ENCODE measurements at regions not wholly inside any gene's neighbourhood (a gene's known extent, or its start where the extent isn't known, plus 50 kb on each side); places are given as distances from the start of the nearest gene placed in this dataset.
A peak's percentile ranks its signal among the peaks of the same experiment; 100 is the strongest.
"Not testable (repeated sequence)": the region's sequence is repeated elsewhere in the genome, so short reads cannot be mapped to it uniquely, and the experiment has no call there.

- Histone ChIP-seq H3K9me3 (ENCODE audit: control insufficient read depth in 1 of 2, low read length in 2 of 2) (no peaks in the 10 kb centered on the region), H3K4me3 (ENCODE audit: low read depth in 1 of 2, low read length in 2 of 2) (no peak overlapping the region), H3K9ac (ENCODE audit: low read depth in 1 of 2, low read length in 2 of 2) (no peak overlapping the region), H3K4me1 (ENCODE audit: control insufficient read depth in 1 of 2, insufficient read depth in 2 of 2, low read length in 2 of 2) (no peaks in the 10 kb centered on the region), H3K27me3 (ENCODE audit: control insufficient read depth in 1 of 2, insufficient read depth in 2 of 2, low read length in 2 of 2) (no peaks in the 10 kb centered on the region), H3K36me3 (ENCODE audit: control insufficient read depth in 1 of 2, insufficient read depth in 2 of 2, low read length in 2 of 2) (no peaks in the 10 kb centered on the region), H3K27ac (ENCODE audit: low read depth, low read length) (no peak overlapping the region)
Observed at GRCh38 chr4:147138171-147138570, 192.5 kb upstream of the TTC29 start.

DNA sequence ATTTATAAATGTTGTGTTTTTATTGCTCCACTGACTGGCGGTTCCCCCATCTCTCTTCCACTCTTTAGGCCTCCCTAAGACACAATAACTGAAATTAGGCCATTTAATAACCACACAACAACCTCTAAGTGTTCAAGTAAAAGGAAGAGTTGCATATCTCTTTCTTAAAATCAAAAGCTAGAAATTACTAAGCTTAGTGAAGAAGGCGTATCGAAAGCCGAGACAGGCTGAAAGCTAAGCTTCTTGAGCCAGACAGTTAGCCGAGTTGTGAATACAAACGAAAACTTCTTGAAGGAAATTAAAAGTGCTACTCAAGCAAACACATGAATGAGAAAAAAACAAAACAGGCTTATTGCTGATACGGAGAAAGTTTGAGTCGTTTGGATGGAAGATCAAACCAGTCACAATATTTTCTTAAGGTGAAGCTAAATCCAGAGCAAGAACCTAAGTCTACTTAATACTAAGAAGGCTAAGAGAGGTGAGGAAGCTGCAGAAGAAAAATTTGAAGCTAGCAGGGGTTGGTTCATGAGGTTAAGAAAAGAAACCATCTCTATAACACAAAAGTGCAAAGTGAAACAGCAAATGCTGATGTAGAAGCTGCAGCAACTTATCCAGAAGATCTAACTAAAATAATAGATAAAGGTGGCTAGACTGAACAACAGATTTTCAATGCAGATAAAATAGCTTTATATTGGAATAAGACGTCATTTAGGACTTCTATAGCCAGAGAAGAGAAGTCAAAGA, 194.0 kb upstream of the TTC29 start:
- Histone ChIP-seq H3K9me3 (ENCODE audit: control insufficient read depth in 1 of 2, low read length in 2 of 2) (no peaks in the 10 kb centered on the region), H3K4me1 (ENCODE audit: control insufficient read depth in 1 of 2, insufficient read depth in 2 of 2, low read length in 2 of 2) (no peaks in the 10 kb centered on the region), H3K4me3 (ENCODE audit: low read depth in 1 of 2, low read length in 2 of 2) (no peak overlapping the region), H3K36me3 (ENCODE audit: control insufficient read depth in 1 of 2, insufficient read depth in 2 of 2, low read length in 2 of 2) (no peaks in the 10 kb centered on the region), H3K9ac (ENCODE audit: low read depth in 1 of 2, low read length in 2 of 2) (no peak overlapping the region), H3K27me3 (ENCODE audit: control insufficient read depth in 1 of 2, insufficient read depth in 2 of 2, low read length in 2 of 2) (no peaks in the 10 kb centered on the region), H3K27ac (ENCODE audit: low read depth, low read length) (no peak overlapping the region)

DNA sequence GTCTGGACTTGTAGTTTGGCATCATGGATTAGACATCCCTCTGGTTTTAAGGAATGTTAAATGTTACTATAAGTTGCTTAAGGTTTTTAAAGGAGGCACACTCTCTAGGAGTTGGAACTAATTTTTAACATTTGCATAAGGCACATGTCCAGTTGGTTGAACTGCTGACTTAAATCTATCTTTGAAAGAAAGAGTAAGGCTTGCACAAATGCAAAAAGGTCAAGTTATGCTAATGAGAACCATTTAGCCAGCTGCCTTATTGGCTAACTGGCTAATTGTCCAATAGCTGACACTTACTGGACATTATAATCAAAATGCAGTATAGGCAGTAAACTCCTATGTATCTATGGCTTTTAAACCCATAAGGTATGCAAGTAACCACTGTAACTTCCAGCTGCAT, 206.1 kb upstream of the TTC29 start:
- no peaks in the 10 kb centered on the region for H3K36me3 ChIP-seq (ENCODE audit: control insufficient read depth in 1 of 2, insufficient read depth in 2 of 2, low read length in 2 of 2)
- H3K27ac ChIP-seq (ENCODE audit: low read depth, low read length): no peak overlapping the region
- H3K27me3 ChIP-seq (ENCODE audit: control insufficient read depth in 1 of 2, insufficient read depth in 2 of 2, low read length in 2 of 2): no peaks in the 10 kb centered on the region
- no peaks in the 10 kb centered on the region for H3K9me3 ChIP-seq (ENCODE audit: control insufficient read depth in 1 of 2, low read length in 2 of 2)
- no peaks in the 10 kb centered on the region for H3K4me1 ChIP-seq (ENCODE audit: control insufficient read depth in 1 of 2, insufficient read depth in 2 of 2, low read length in 2 of 2)
- no peak overlapping the region for H3K9ac ChIP-seq (ENCODE audit: low read depth in 1 of 2, low read length in 2 of 2)
- no peak overlapping the region for H3K4me3 ChIP-seq (ENCODE audit: low read depth in 1 of 2, low read length in 2 of 2)

DNA sequence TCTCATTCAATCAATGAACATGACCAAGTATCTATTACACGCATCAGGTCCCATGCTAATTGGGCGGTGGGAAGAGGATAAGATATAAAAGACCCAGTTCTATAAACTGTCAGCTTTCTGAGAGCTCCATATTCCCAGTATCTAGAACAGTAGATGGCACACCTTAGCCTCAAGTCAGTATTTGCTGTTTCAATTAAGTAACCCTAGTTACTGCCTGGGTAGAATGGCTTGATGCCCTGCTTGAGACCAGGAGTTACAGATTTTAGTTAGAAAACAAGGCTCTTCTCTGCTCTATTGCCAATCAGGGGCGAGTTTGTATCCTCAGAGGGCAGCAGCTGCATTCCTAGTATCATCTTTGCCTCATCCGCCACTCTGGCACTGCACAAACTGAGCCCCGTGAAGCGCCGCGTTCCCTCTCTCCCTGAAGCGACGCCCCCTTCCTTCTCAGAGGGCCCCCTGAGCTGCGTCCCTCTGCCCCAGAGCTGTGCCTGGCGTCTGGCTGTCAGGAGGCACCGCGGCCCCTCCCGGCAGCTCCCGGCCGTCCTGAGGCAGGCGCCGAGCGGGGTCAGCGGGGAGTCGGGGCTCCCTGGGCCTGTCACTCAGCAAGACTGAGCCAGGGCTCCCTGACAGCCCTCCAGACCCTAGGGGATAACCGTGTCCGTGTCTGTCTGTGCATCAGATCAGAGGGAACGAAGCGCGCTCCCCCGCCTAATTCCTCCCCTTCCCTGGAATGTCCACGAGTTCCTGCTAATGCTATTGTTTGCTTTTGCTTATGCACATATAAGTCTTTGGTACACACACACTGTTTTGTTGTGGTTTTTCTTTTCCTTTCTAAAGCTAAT, 212.4 kb upstream of the TTC29 start:
- Histone ChIP-seq H3K4me1 (ENCODE audit: control insufficient read depth in 1 of 2, insufficient read depth in 2 of 2, low read length in 2 of 2) (no peaks in the 10 kb centered on the region), H3K9ac (ENCODE audit: low read depth in 1 of 2, low read length in 2 of 2) (no peak overlapping the region), H3K9me3 (ENCODE audit: control insufficient read depth in 1 of 2, low read length in 2 of 2) (no peaks in the 10 kb centered on the region), H3K27ac (ENCODE audit: low read depth, low read length) (no peak overlapping the region), H3K36me3 (ENCODE audit: control insufficient read depth in 1 of 2, insufficient read depth in 2 of 2, low read length in 2 of 2) (no peaks in the 10 kb centered on the region), H3K27me3 (ENCODE audit: control insufficient read depth in 1 of 2, insufficient read depth in 2 of 2, low read length in 2 of 2) (peaks cover 9 to 12% of the 10 kb centered on the region in 2 donors), H3K4me3 (ENCODE audit: low read depth in 1 of 2, low read length in 2 of 2) (peak overlapping the region; percentile 26 to 37)

- peaks cover 9 to 12% of the 10 kb centered on the region in 2 donors for H3K27me3 ChIP-seq (ENCODE audit: control insufficient read depth in 1 of 2, insufficient read depth in 2 of 2, low read length in 2 of 2)
- H3K27ac ChIP-seq (ENCODE audit: low read depth, low read length): no peak overlapping the region
- no peaks in the 10 kb centered on the region for H3K4me1 ChIP-seq (ENCODE audit: control insufficient read depth in 1 of 2, insufficient read depth in 2 of 2, low read length in 2 of 2)
- H3K36me3 ChIP-seq (ENCODE audit: control insufficient read depth in 1 of 2, insufficient read depth in 2 of 2, low read length in 2 of 2): no peaks in the 10 kb centered on the region
- H3K4me3 ChIP-seq (ENCODE audit: low read depth in 1 of 2, low read length in 2 of 2): no peak overlapping the region
- H3K9ac ChIP-seq (ENCODE audit: low read depth in 1 of 2, low read length in 2 of 2): no peak overlapping the region
- H3K9me3 ChIP-seq (ENCODE audit: control insufficient read depth in 1 of 2, low read length in 2 of 2): no peaks in the 10 kb centered on the region
Observed at GRCh38 chr4:147160908-147161513, 215.3 kb upstream of the TTC29 start.

- H3K27me3 ChIP-seq (ENCODE audit: control insufficient read depth in 1 of 2, insufficient read depth in 2 of 2, low read length in 2 of 2): peaks cover 2 to 3% of the 10 kb centered on the region in 2 donors
- no peak overlapping the region for H3K4me3 ChIP-seq (ENCODE audit: low read depth in 1 of 2, low read length in 2 of 2)
- no peaks in the 10 kb centered on the region for H3K9me3 ChIP-seq (ENCODE audit: control insufficient read depth in 1 of 2, low read length in 2 of 2)
- no peaks in the 10 kb centered on the region for H3K4me1 ChIP-seq (ENCODE audit: control insufficient read depth in 1 of 2, insufficient read depth in 2 of 2, low read length in 2 of 2)
- H3K36me3 ChIP-seq (ENCODE audit: control insufficient read depth in 1 of 2, insufficient read depth in 2 of 2, low read length in 2 of 2): no peaks in the 10 kb centered on the region
- no peak overlapping the region for H3K9ac ChIP-seq (ENCODE audit: low read depth in 1 of 2, low read length in 2 of 2)
- H3K27ac ChIP-seq (ENCODE audit: low read depth, low read length): no peak overlapping the region
Observed at GRCh38 chr4:147163311-147163710, 217.6 kb upstream of the TTC29 start.

DNA sequence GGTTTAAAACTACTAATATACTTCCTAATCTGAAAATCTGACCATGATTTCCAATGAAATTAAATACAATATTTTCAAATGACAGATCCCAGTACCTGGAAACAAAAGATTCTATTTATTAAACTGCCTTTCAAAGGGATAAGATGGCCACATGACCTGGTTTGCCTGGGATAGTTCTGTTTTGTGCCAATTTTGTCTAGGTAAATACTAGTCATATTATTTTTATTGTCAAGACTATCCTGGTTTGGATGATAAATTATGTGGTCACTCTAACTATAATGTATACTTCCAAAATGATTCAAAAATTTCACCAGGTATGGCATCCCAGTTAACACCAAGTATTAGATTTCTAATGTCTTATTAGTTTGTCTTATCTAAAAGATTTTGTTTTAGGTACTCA, 222.5 kb upstream of the TTC29 start:
- not testable (repeated sequence) for H3K27me3 ChIP-seq (ENCODE audit: control insufficient read depth in 1 of 2, insufficient read depth in 2 of 2, low read length in 2 of 2); H3K4me1 ChIP-seq (ENCODE audit: control insufficient read depth in 1 of 2, insufficient read depth in 2 of 2, low read length in 2 of 2); H3K36me3 ChIP-seq (ENCODE audit: control insufficient read depth in 1 of 2, insufficient read depth in 2 of 2, low read length in 2 of 2); H3K9me3 ChIP-seq (ENCODE audit: control insufficient read depth in 1 of 2, low read length in 2 of 2); H3K9ac ChIP-seq (ENCODE audit: low read depth in 1 of 2, low read length in 2 of 2); H3K4me3 ChIP-seq (ENCODE audit: low read depth in 1 of 2, low read length in 2 of 2); H3K27ac ChIP-seq (ENCODE audit: low read depth, low read length)

GRCh38 chr4:147173322-147173721, 227.7 kb upstream of the TTC29 start:
- Histone ChIP-seq H3K9ac (ENCODE audit: low read depth in 1 of 2, low read length in 2 of 2) (no peak overlapping the region), H3K9me3 (ENCODE audit: control insufficient read depth in 1 of 2, low read length in 2 of 2) (no peaks in the 10 kb centered on the region), H3K4me1 (ENCODE audit: control insufficient read depth in 1 of 2, insufficient read depth in 2 of 2, low read length in 2 of 2) (no peaks in the 10 kb centered on the region), H3K36me3 (ENCODE audit: control insufficient read depth in 1 of 2, insufficient read depth in 2 of 2, low read length in 2 of 2) (no peaks in the 10 kb centered on the region), H3K27ac (ENCODE audit: low read depth, low read length) (no peak overlapping the region), H3K4me3 (ENCODE audit: low read depth in 1 of 2, low read length in 2 of 2) (no peak overlapping the region), H3K27me3 (ENCODE audit: control insufficient read depth in 1 of 2, insufficient read depth in 2 of 2, low read length in 2 of 2) (no peaks in the 10 kb centered on the region)

DNA sequence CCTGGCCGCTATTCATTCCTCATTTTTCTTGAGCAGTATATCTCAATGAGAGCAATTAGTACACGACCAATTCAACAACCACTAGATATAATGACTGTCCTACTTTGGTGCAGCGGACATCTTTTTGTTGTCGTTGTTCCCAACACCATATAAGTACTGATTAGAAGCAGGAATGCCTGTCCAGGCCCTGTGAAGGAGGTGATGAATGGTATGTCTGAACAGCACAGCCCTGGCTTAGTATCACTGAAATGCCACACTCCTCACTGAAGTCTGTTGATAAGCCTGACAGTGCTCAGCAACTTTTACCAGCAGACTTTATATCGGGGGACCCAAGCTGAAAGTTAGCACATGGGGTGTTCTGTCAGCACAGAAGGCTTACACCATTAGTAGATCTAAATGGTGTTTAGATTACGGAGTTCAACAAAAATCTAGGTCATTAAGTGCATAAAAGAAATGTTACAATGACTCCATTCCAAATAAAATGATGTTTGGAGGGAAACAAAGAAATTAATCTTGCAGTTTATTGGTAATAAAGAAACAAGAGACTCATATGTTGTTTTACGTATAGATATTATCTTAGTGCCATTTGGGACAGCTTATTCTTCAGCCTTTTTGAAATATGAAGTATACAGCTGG, 228.3 kb upstream of the TTC29 start:
- Histone ChIP-seq H3K27me3 (ENCODE audit: control insufficient read depth in 1 of 2, insufficient read depth in 2 of 2, low read length in 2 of 2) (no peaks in the 10 kb centered on the region), H3K9me3 (ENCODE audit: control insufficient read depth in 1 of 2, low read length in 2 of 2) (no peaks in the 10 kb centered on the region), H3K36me3 (ENCODE audit: control insufficient read depth in 1 of 2, insufficient read depth in 2 of 2, low read length in 2 of 2) (no peaks in the 10 kb centered on the region), H3K9ac (ENCODE audit: low read depth in 1 of 2, low read length in 2 of 2) (no peak overlapping the region), H3K4me1 (ENCODE audit: control insufficient read depth in 1 of 2, insufficient read depth in 2 of 2, low read length in 2 of 2) (no peaks in the 10 kb centered on the region), H3K4me3 (ENCODE audit: low read depth in 1 of 2, low read length in 2 of 2) (no peak overlapping the region), H3K27ac (ENCODE audit: low read depth, low read length) (no peak overlapping the region)

GRCh38 chr4:147174591-147174990, 228.9 kb upstream of the TTC29 start:
- Histone ChIP-seq H3K9ac (ENCODE audit: low read depth in 1 of 2, low read length in 2 of 2) (no peak overlapping the region), H3K4me3 (ENCODE audit: low read depth in 1 of 2, low read length in 2 of 2) (no peak overlapping the region), H3K9me3 (ENCODE audit: control insufficient read depth in 1 of 2, low read length in 2 of 2) (no peaks in the 10 kb centered on the region), H3K27ac (ENCODE audit: low read depth, low read length) (no peak overlapping the region), H3K4me1 (ENCODE audit: control insufficient read depth in 1 of 2, insufficient read depth in 2 of 2, low read length in 2 of 2) (no peaks in the 10 kb centered on the region), H3K27me3 (ENCODE audit: control insufficient read depth in 1 of 2, insufficient read depth in 2 of 2, low read length in 2 of 2) (no peaks in the 10 kb centered on the region), H3K36me3 (ENCODE audit: control insufficient read depth in 1 of 2, insufficient read depth in 2 of 2, low read length in 2 of 2) (no peaks in the 10 kb centered on the region)

Data from duodenal mucosa (tissue), 2 donors.